ENCODE measurements at regions not wholly inside any gene's neighbourhood (a gene's known extent, or its start where the extent isn't known, plus 50 kb on each side); places are given as distances from the start of the nearest gene placed in this dataset.

DNA sequence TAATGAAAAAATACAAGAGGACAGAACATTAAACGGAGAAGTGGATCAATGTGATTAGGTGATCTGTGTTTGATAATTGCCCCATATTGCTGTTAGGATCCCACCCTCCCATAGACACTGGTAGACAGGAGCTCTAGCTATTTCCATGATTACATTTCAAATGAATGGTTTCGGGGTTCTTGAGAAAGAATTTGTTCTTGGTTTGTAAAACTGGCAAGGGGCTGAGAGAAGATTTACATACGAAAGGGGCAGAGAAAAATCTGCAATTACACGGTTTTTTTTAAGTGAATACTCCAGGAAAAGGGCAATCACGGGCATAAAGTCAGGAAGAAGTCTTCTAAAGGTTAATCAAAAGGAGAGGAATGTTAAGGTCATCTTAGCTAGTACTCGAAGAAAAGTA lies 2125.7 kb upstream of the PCDH20 start:
- no peak for DNase-seq (ENCODE audit: low read depth)
- TF ChIP-seq, protein P1, sequence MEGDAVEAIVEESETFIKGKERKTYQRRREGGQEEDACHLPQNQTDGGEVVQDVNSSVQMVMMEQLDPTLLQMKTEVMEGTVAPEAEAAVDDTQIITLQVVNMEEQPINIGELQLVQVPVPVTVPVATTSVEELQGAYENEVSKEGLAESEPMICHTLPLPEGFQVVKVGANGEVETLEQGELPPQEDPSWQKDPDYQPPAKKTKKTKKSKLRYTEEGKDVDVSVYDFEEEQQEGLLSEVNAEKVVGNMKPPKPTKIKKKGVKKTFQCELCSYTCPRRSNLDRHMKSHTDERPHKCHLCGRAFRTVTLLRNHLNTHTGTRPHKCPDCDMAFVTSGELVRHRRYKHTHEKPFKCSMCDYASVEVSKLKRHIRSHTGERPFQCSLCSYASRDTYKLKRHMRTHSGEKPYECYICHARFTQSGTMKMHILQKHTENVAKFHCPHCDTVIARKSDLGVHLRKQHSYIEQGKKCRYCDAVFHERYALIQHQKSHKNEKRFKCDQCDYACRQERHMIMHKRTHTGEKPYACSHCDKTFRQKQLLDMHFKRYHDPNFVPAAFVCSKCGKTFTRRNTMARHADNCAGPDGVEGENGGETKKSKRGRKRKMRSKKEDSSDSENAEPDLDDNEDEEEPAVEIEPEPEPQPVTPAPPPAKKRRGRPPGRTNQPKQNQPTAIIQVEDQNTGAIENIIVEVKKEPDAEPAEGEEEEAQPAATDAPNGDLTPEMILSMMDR (IDR thresholded peaks at IDR 0.05; ENCODE audit: insufficient read depth, low read depth, low read length, missing control alignments) = no peak
- no peak overlapping the region for H3K4me3 ChIP-seq (ENCODE audit: low read length)

DNA sequence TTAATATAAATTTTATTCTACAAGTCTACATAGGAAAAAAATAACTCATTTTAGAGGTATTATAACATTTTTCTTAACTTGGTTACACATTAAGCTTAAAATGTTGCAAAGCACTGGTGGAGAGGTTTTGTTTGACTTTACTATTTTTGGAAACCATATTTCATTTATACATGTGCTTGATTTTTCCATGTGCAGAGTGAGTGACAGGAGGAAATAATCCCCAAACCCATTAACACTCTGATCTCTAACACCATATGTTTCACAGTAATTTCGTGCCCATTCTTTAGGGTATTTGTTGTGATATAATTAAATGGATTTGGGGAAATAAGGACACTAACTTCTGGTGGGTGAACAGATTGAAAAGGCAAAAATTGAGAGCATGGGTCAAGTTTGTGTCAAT lies 2124.4 kb upstream of the PCDH20 start:
- no peak overlapping the region for H3K4me3 ChIP-seq (ENCODE audit: low read length)
- TF ChIP-seq, protein P1 (IDR thresholded peaks at IDR 0.05; ENCODE audit: insufficient read depth, low read depth, low read length, missing control alignments) = no peak
- DNase-seq (ENCODE audit: low read depth) = no peak

DNA sequence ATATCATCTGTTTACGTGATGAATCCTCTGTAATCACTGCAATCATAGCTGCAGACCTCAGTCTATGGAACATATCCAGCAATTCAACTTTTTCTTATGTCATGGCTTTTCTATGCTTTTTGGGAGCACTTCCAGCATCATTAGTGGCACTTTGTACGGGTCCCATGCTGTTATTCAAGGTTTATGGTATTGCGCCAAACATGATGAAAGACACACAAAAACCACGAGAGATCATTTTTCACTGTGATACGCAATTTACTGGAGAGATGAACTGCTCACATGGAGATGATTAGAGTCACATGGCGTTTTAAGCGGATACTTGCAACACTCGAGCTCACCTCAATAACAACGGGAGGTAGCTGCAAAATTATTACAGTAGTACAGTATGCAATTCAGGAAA lies 2101.7 kb upstream of the PCDH20 start:
- DNase-seq (ENCODE audit: low read depth) = no peak
- H3K4me3 ChIP-seq (ENCODE audit: low read length) = no peak overlapping the region
- TF ChIP-seq, protein P1 (IDR thresholded peaks at IDR 0.05; ENCODE audit: insufficient read depth, low read depth, low read length, missing control alignments) = no peak

DNA sequence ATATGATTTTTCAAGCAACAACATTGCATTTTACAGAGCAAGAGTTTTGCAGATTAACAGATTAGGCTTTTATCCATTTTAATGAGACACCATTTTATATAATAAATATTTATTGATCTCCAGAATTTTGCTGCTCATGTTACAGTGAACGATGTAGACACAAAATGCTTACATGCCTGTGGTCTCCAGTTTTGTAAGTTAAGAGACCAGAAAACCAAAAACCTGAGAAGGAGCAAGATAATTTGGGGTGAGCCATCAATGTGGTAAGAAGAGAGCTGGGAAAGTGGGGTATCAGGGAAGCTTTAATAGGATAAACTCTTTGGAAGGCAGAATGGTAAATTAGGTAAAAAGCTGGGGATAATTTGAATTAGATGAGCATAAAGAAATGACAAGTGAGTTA lies 2100.5 kb upstream of the PCDH20 start:
- TF ChIP-seq, protein P1 (IDR thresholded peaks at IDR 0.05; ENCODE audit: insufficient read depth, low read depth, low read length, missing control alignments) = no peak
- H3K4me3 ChIP-seq (ENCODE audit: low read length) = no peak overlapping the region
- DNase-seq (ENCODE audit: low read depth) = no peak

DNA sequence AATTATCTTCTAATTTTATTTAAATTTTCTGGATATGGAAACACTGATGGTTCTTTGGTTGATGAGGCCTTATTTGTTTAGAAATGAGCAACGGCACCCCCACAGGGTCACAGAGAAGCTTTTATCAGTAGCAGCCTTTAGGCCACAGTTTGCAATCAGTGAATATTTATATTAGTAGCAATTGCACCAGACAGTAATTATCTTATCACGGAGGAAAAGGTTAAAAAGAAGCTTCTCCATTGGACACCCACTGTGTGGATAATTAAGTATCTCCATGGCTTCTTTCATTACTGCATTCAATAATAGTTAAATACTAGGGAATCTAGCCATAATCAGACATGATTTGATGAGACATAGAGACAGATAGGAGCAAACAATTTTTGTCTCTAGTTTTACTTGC lies 2099.2 kb upstream of the PCDH20 start:
- DNase-seq (ENCODE audit: low read depth) = no peak
- H3K4me3 ChIP-seq (ENCODE audit: low read length) = no peak overlapping the region
- TF ChIP-seq, protein P1 (IDR thresholded peaks at IDR 0.05; ENCODE audit: insufficient read depth, low read depth, low read length, missing control alignments) = no peak

DNA sequence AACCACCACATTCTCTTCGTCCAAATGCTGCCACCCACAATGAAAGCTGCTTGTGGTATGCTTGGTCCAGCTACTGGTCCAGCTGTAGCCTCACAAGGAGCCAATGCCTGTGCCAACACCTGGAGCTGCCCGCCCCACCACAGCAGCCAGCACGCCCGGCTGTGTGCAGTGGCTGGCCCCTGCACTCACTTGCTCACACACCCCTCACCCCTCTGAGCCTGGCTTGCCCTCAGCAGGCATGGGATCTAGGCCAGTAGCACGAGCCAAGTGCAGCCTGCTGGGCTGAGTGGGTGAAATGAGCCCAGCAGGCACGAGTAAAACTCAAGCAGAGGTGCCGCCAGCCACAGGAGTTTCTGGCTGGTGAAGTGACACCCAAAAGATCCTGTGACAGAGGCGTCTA lies 2096.4 kb upstream of the PCDH20 start:
- TF ChIP-seq, protein P1 (IDR thresholded peaks at IDR 0.05; ENCODE audit: insufficient read depth, low read depth, low read length, missing control alignments) = no peak
- no peak for DNase-seq (ENCODE audit: low read depth)
- H3K4me3 ChIP-seq (ENCODE audit: low read length) = no peak overlapping the region

DNA sequence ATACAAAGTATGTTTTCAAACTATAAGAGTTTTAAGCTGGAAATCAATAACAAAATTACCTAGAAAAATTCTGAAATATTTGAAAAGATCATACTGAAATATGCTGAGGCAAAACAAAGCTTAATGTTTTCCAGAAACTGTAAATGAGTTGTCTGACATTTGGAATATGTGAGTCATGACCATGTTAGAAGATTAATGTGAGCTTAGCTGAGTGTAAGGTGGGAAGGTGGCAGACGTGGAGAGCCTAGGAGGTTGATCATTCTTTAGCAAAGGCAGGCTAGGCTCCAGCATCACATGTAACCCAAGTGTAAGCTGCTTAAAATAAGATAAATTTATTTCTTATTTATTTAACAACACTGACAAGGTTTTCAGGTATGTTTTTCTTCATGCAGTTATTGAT lies 2086.1 kb upstream of the PCDH20 start:
- no peak overlapping the region for H3K4me3 ChIP-seq (ENCODE audit: low read length)
- DNase-seq (ENCODE audit: low read depth) = no peak
- TF ChIP-seq, protein P1 (IDR thresholded peaks at IDR 0.05; ENCODE audit: insufficient read depth, low read depth, low read length, missing control alignments) = no peak

Data from epithelial cell of esophagus (primary cell).